IMR-90 (cell line): ENCODE measurements at regions not wholly inside any gene's neighbourhood (a gene's known extent, or its start where the extent isn't known, plus 50 kb on each side); places are given as distances from the start of the nearest gene placed in this dataset.

Experiments used
- ATAC-seq: fragments of 200-7000 bp; cut with Tn5 transposase; 2 replicates; pipeline ENCODE4 v1.9.1; 2020; ENCODE audit warnings: low read depth, mild to moderate bottlenecking, moderate library complexity
- BruUV-seq: library from RNA; stranded (reverse); fragments of 400-500 nt; replicated peaks from 2 replicates; lab custom pipeline; 2021; lab: Mats Ljungman, UMichigan
- CTCF ChIA-PET: fragments of 300-600 bp; formaldehyde crosslinking; extraction: SDS; loops from one replicate; lab custom pipeline; 2021; ENCODE audit warnings: antibody characterized with exemption; lab: Yijun Ruan, JAX
- POLR2A ChIA-PET: fragments of 300-600 bp; sonication (Branson Sonifier 250); formaldehyde crosslinking; loops from one replicate; lab custom pipeline; 2022; ENCODE audit warnings: antibody characterized with exemption; ENCODE audit not compliant: unreplicated experiment; lab: Charles Lee
- DNase-seq: peaks from one replicate; pipeline ENCODE4 v3.0.0; 2013
- H2AFZ ChIP-seq: replicated peaks from 2 replicates; pipeline ENCODE3; 2013; ENCODE audit warnings: low read length, mild to moderate bottlenecking; ENCODE audit not compliant: poor library complexity
- H2AK5ac ChIP-seq: 2 replicates; pipeline ENCODE4 v1.6.1; 2013; ENCODE audit warnings: low read depth, low read length, inconsistent platforms
- H2AK9ac ChIP-seq: replicated peaks from 2 replicates; pipeline ENCODE3; 2013; ENCODE audit warnings: mild to moderate bottlenecking, low read depth, low read length, moderate library complexity; ENCODE audit not compliant: poor library complexity
- H2BK120ac ChIP-seq: 2 replicates; pipeline ENCODE4 v1.6.1; 2013; ENCODE audit warnings: low read depth, low read length, inconsistent platforms
- H2BK15ac ChIP-seq: 3 replicates; pipeline ENCODE4 v1.6.1; 2013; ENCODE audit warnings: low read depth, low read length, inconsistent platforms
- H2BK20ac ChIP-seq: 2 replicates; pipeline ENCODE4 v1.6.1; 2013; ENCODE audit warnings: low read depth, mild to moderate bottlenecking, inconsistent platforms, low read length, moderate library complexity
- H2BK5ac ChIP-seq: 2 replicates; pipeline ENCODE4 v1.6.1; 2013; ENCODE audit warnings: mild to moderate bottlenecking, low read depth, low read length, inconsistent platforms; ENCODE audit not compliant: poor library complexity, severe bottlenecking
- H3K14ac ChIP-seq: replicated peaks from 2 replicates; pipeline ENCODE4 v1.6.1; 2013; ENCODE audit warnings: low read depth, low read length, inconsistent platforms
- H3K18ac ChIP-seq: 2 replicates; pipeline ENCODE4 v1.6.1; 2013; ENCODE audit warnings: low read depth, low read length, control low read depth
- H3K23ac ChIP-seq: 2 replicates; pipeline ENCODE4 v1.6.1; 2013; ENCODE audit warnings: low read depth, low read length, inconsistent platforms
- H3K27ac ChIP-seq: 2 replicates; pipeline ENCODE4 v1.5.1; 2013; ENCODE audit warnings: mild to moderate bottlenecking, control low read depth, low read length; ENCODE audit not compliant: insufficient read depth
- H3K27me3 ChIP-seq: 2 replicates; pipeline ENCODE4 v1.6.1; 2013; ENCODE audit warnings: low read length; ENCODE audit not compliant: control insufficient read depth, insufficient read depth
- H3K36me3 ChIP-seq: 2 replicates; pipeline ENCODE4 v1.6.1; 2013; ENCODE audit warnings: low read length, mixed read lengths; ENCODE audit not compliant: control insufficient read depth, insufficient read depth
- H3K4ac ChIP-seq: 2 replicates; pipeline ENCODE4 v1.6.1; 2013; ENCODE audit warnings: low read depth, low read length, inconsistent platforms
- H3K4me1 ChIP-seq: 2 replicates; pipeline ENCODE4 v1.6.1; 2013; ENCODE audit warnings: low read length, mixed read lengths; ENCODE audit not compliant: control insufficient read depth, insufficient read depth
- H3K4me2 ChIP-seq: 2 replicates; pipeline ENCODE4 v1.6.1; 2013; ENCODE audit warnings: low read depth, mild to moderate bottlenecking, control low read depth, low read length, moderate library complexity
- H3K4me3 ChIP-seq: 2 replicates; pipeline ENCODE4 v1.5.1; 2013; ENCODE audit warnings: low read depth, mild to moderate bottlenecking, control low read depth, low read length, moderate library complexity; ENCODE audit not compliant: insufficient read depth
- H3K56ac ChIP-seq: 2 replicates; pipeline ENCODE4 v1.6.1; 2013; ENCODE audit warnings: low read length, inconsistent platforms; ENCODE audit not compliant: insufficient read depth; ENCODE audit errors: extremely low read depth
- H3K79me1 ChIP-seq, 2 experiments: 2 replicates each; pipeline ENCODE4 v1.6.1; 2013; ENCODE audit warnings: low read length in 2 of 2, inconsistent platforms in 1 of 2, low read depth in 1 of 2
- H3K9ac ChIP-seq: 2 replicates; pipeline ENCODE4 v1.6.1; 2013; ENCODE audit warnings: low read depth, low read length, control low read depth
- H3K9me1 ChIP-seq: 2 replicates; pipeline ENCODE4 v1.6.1; 2013; ENCODE audit warnings: low read length, inconsistent platforms; ENCODE audit not compliant: insufficient read depth
- H3K9me3 ChIP-seq: 2 replicates; pipeline ENCODE4 v1.6.1; 2013; ENCODE audit warnings: low read length; ENCODE audit not compliant: control insufficient read depth, insufficient read depth
- H4K20me1 ChIP-seq: 2 replicates; pipeline ENCODE4 v1.6.1; 2013; ENCODE audit warnings: low read length, inconsistent platforms; ENCODE audit not compliant: insufficient read depth
- H4K5ac ChIP-seq: 2 replicates; pipeline ENCODE4 v1.6.1; 2013; ENCODE audit warnings: mild to moderate bottlenecking, low read depth, low read length, control low read depth
- H4K8ac ChIP-seq, 2 experiments: 2 replicates each; pipeline ENCODE4 v1.6.1; 2013; ENCODE audit warnings: low read depth in 2 of 2, low read length in 2 of 2, control low read depth in 1 of 2, inconsistent platforms in 1 of 2
- H4K91ac ChIP-seq: 2 replicates; pipeline ENCODE4 v1.6.1; 2013; ENCODE audit warnings: low read depth, low read length, inconsistent platforms; ENCODE audit not compliant: insufficient read depth
- BHLHE40 ChIP-seq: fragments of 150-350 bp; IDR thresholded peaks from 2 replicates; pipeline ENCODE4 v1.6.1; 2016; ENCODE audit warnings: mild to moderate bottlenecking, low read depth, low read length
- CEBPB ChIP-seq: IDR thresholded peaks from 2 replicates; pipeline ENCODE4 v1.6.1; 2012; ENCODE audit warnings: low read depth, low read length, improper control_type of control experiment
- CHD1 ChIP-seq: IDR thresholded peaks from 2 replicates; pipeline ENCODE4 v1.6.1; 2012; ENCODE audit warnings: low read depth, low read length, improper control_type of control experiment
- FOS ChIP-seq: fragments of 150-350 bp; IDR thresholded peaks from 2 replicates; pipeline ENCODE4 v1.6.1; 2016; ENCODE audit warnings: low read depth, low read length
- MXI1 ChIP-seq: IDR thresholded peaks from 2 replicates; pipeline ENCODE4 v1.6.1; 2012; ENCODE audit warnings: low read depth, mild to moderate bottlenecking, low read length, moderate library complexity, borderline replicate concordance
- NFE2L2 ChIP-seq: fragments of 150-350 bp; IDR thresholded peaks from 2 replicates; pipeline ENCODE4 v1.6.1; 2016; ENCODE audit warnings: low read depth, mild to moderate bottlenecking, low read length
- POLR2A ChIP-seq: IDR thresholded peaks from 2 replicates; pipeline ENCODE4 v1.6.1; 2012; ENCODE audit warnings: mild to moderate bottlenecking, low read depth, low read length
- RAD21 ChIP-seq: IDR thresholded peaks from 2 replicates; pipeline ENCODE4 v1.6.1; 2012; ENCODE audit warnings: low read length, improper control_type of control experiment
- RCOR1 ChIP-seq: IDR thresholded peaks from 2 replicates; pipeline ENCODE4 v1.6.1; 2012; ENCODE audit warnings: mild to moderate bottlenecking, low read length, improper control_type of control experiment; ENCODE audit not compliant: insufficient replicate concordance
- RFX5 ChIP-seq: IDR thresholded peaks from 2 replicates; pipeline ENCODE4 v1.8.0; 2012; ENCODE audit warnings: low read depth, mild to moderate bottlenecking, low read length, moderate library complexity
- SMC3 ChIP-seq: fragments of 150-350 bp; IDR thresholded peaks from 2 replicates; pipeline ENCODE4 v1.6.1; 2016; ENCODE audit warnings: low read depth, mild to moderate bottlenecking, antibody characterized with exemption, low read length, moderate library complexity
- WGBS, 2 experiments: methylation state at CpG; one replicate each; pipeline versions ENCODE4 v1.1.5 to v1.1.7; 2013; ENCODE audit warnings: missing lambda C conversion rate in 2 of 2; ENCODE audit not compliant: insufficient read length in 1 of 2; ENCODE audit errors: extremely low coverage in 2 of 2; 5-methylcytosine and 5-hydroxymethylcytosine counted together
- dilution Hi-C: fragments of 300-500 bp; cut with HindIII; formaldehyde crosslinking; loops from one replicate; pipeline ENCODE4 v1.14.3; 2018; ENCODE audit warnings: low sequenced_read_pairs; ENCODE audit not compliant: unreplicated experiment
- in situ Hi-C: fragments of 300-500 bp; cut with MboI; formaldehyde crosslinking; loops from 3 replicates; pipeline ENCODE4 v1.14.3; 2019; ENCODE audit warnings: low sequenced_read_pairs, inconsistent platforms, mixed read lengths
- intact Hi-C: fragments of 100-400 bp; cut with micrococcal nuclease; formaldehyde crosslinking; loops from 2 replicates; pipeline ENCODE4 v1.10.0; 2022
- TF ChIP-seq, protein P1 (sequence below): fragments of 150-350 bp; IDR thresholded peaks from 2 replicates; pipeline ENCODE4 v1.6.1; 2016; ENCODE audit warnings: low read depth, mild to moderate bottlenecking, low read length, moderate library complexity, borderline replicate concordance
- TF ChIP-seq, protein P2 (sequence below): conservative IDR thresholded peaks from 2 replicates; pipeline ENCODE4 v1.5.1; 2012; ENCODE audit warnings: mild to moderate bottlenecking, low read depth, low read length, improper control_type of control experiment
- TF ChIP-seq, protein P3 (sequence below): fragments of 150-350 bp; IDR thresholded peaks from 2 replicates; pipeline ENCODE4 v1.6.1; 2017; ENCODE audit warnings: mild to moderate bottlenecking, antibody characterized with exemption, low read length, low read depth

DNA sequence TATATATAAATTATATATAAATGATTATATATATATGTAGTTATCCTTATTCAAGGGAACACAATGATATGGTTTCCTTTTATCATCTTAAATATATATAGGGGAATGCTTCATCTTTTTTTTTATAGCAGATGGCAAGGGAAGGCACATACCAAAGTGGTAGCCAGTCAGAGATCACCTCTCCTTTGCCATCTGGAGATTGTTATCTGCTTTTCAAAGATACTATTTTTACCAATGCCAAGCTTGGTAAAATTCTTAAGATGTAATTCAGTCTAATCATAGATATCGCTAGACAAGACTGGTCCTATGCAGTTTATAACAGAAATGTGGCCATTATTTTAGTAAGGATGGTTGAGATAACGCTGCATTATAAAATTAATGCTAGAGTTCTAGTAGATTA lies 64.7 kb upstream of the DSEL start:
- no peak overlapping the region for H3K4ac ChIP-seq
- no peaks in the 10 kb centered on the region for H4K20me1 ChIP-seq
- H2BK20ac ChIP-seq: no peak overlapping the region
- H3K4me3 ChIP-seq: no peak overlapping the region
- H4K8ac ChIP-seq: no peak overlapping the region
- H2AK9ac ChIP-seq: no peak overlapping the region
- H2BK120ac ChIP-seq: no peak overlapping the region
- no peak overlapping the region for H2AFZ ChIP-seq
- POLR2A ChIA-PET: no interaction called here
- no peak overlapping the region for H2BK15ac ChIP-seq
- in situ Hi-C loops: no loop called here
- no peak overlapping the region for H3K27ac ChIP-seq
- H3K4me1 ChIP-seq: peaks cover 5% of the 10 kb centered on the region; the same call in 1 of the 2 replicates
- H3K9me1 ChIP-seq: no peaks in the 10 kb centered on the region
- DNase-seq (no peak), ATAC-seq (no peak)
- no peak overlapping the region for H4K91ac ChIP-seq
- no TSS peak for BruUV-seq
- no peak overlapping the region for H2AK5ac ChIP-seq
- no CpG with 5 or more reads among the region's 2 CpGs for WGBS, 2 experiments
- H3K14ac ChIP-seq: no peak overlapping the region
- no peak overlapping the region for H2BK5ac ChIP-seq
- H3K18ac ChIP-seq: no peak overlapping the region
- H3K56ac ChIP-seq: no peak overlapping the region
- no peak overlapping the region for H4K5ac ChIP-seq
- TF ChIP-seq SMC3 (no peak), RAD21 (no peak), FOS (no peak), NFE2L2 (no peak), CHD1 (no peak), MXI1 (no peak), CEBPB (no peak), RFX5 (no peak), POLR2A (no peak), RCOR1 (no peak), BHLHE40 (no peak)
- TF ChIP-seq, protein P1, sequence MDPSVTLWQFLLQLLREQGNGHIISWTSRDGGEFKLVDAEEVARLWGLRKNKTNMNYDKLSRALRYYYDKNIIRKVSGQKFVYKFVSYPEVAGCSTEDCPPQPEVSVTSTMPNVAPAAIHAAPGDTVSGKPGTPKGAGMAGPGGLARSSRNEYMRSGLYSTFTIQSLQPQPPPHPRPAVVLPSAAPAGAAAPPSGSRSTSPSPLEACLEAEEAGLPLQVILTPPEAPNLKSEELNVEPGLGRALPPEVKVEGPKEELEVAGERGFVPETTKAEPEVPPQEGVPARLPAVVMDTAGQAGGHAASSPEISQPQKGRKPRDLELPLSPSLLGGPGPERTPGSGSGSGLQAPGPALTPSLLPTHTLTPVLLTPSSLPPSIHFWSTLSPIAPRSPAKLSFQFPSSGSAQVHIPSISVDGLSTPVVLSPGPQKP: no peak
- TF ChIP-seq, protein P2, sequence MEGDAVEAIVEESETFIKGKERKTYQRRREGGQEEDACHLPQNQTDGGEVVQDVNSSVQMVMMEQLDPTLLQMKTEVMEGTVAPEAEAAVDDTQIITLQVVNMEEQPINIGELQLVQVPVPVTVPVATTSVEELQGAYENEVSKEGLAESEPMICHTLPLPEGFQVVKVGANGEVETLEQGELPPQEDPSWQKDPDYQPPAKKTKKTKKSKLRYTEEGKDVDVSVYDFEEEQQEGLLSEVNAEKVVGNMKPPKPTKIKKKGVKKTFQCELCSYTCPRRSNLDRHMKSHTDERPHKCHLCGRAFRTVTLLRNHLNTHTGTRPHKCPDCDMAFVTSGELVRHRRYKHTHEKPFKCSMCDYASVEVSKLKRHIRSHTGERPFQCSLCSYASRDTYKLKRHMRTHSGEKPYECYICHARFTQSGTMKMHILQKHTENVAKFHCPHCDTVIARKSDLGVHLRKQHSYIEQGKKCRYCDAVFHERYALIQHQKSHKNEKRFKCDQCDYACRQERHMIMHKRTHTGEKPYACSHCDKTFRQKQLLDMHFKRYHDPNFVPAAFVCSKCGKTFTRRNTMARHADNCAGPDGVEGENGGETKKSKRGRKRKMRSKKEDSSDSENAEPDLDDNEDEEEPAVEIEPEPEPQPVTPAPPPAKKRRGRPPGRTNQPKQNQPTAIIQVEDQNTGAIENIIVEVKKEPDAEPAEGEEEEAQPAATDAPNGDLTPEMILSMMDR: no peak
- TF ChIP-seq, protein P3, sequence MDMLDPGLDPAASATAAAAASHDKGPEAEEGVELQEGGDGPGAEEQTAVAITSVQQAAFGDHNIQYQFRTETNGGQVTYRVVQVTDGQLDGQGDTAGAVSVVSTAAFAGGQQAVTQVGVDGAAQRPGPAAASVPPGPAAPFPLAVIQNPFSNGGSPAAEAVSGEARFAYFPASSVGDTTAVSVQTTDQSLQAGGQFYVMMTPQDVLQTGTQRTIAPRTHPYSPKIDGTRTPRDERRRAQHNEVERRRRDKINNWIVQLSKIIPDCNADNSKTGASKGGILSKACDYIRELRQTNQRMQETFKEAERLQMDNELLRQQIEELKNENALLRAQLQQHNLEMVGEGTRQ: no peak
- H3K23ac ChIP-seq: no peak overlapping the region
- no peaks in the 10 kb centered on the region for H3K27me3 ChIP-seq
- intact Hi-C loops: no loop called here
- dilution Hi-C loops: no loop called here
- H3K9me3 ChIP-seq: no peaks in the 10 kb centered on the region
- CTCF ChIA-PET: no interaction called here
- no peaks in the 10 kb centered on the region for H3K79me1 ChIP-seq
- H3K9ac ChIP-seq: no peak overlapping the region
- H3K4me2 ChIP-seq: no peak overlapping the region
- H3K36me3 ChIP-seq: no peaks in the 10 kb centered on the region
